ENCODE measurements at regions not wholly inside any gene's neighbourhood (a gene's known extent, or its start where the extent isn't known, plus 50 kb on each side); places are given as distances from the start of the nearest gene placed in this dataset.

GRCh38 chr7:57362868-57363267, 87.1 kb upstream of the ZNF716 start:
- H3K36me3 ChIP-seq: no peaks in the 10 kb centered on the region
- TF ChIP-seq CTCF (IDR thresholded peaks at IDR 0.05; ENCODE audit: low read depth, low read length): no peak
- no peak overlapping the region for H3K4me3 ChIP-seq (ENCODE audit: low read depth, low read length)
- H3K9me3 ChIP-seq (ENCODE audit: severe bottlenecking): no peaks in the 10 kb centered on the region
- DNase-seq: no peak
- no peak overlapping the region for H3K27ac ChIP-seq
- H3K27me3 ChIP-seq (ENCODE audit: insufficient read depth, low read depth, severe bottlenecking): no peaks in the 10 kb centered on the region

GRCh38 chr7:57363321-57363720, 86.7 kb upstream of the ZNF716 start:
- H3K27me3 ChIP-seq (ENCODE audit: insufficient read depth, low read depth, severe bottlenecking): no peaks in the 10 kb centered on the region
- TF ChIP-seq CTCF (IDR thresholded peaks at IDR 0.05; ENCODE audit: low read depth, low read length): no peak
- H3K36me3 ChIP-seq: no peaks in the 10 kb centered on the region
- H3K4me3 ChIP-seq (ENCODE audit: low read depth, low read length): no peak overlapping the region
- H3K27ac ChIP-seq: no peak overlapping the region
- no peaks in the 10 kb centered on the region for H3K9me3 ChIP-seq (ENCODE audit: severe bottlenecking)
- no peak for DNase-seq

GRCh38 chr7:57364933-57365710, 84.9 kb upstream of the ZNF716 start:
- H3K27ac ChIP-seq: no peak overlapping the region
- TF ChIP-seq CTCF (IDR thresholded peaks at IDR 0.05; ENCODE audit: low read depth, low read length): no peak

GRCh38 chr7:57367171-57367570, 82.8 kb upstream of the ZNF716 start:
- no peak for TF ChIP-seq CTCF (IDR thresholded peaks at IDR 0.05; ENCODE audit: low read depth, low read length)
- Histone ChIP-seq H3K27ac (no peak overlapping the region), H3K36me3 (no peaks in the 10 kb centered on the region), H3K9me3 (ENCODE audit: severe bottlenecking) (no peaks in the 10 kb centered on the region), H3K27me3 (ENCODE audit: insufficient read depth, low read depth, severe bottlenecking) (no peaks in the 10 kb centered on the region), H3K4me3 (ENCODE audit: low read depth, low read length) (no peak overlapping the region)
- DNase-seq: no peak

More at GRCh38 chr7:57364933-57365710, 84.9 kb upstream of the ZNF716 start:
- H3K27me3 ChIP-seq (ENCODE audit: insufficient read depth, low read depth, severe bottlenecking): no peaks in the 10 kb centered on the region
- H3K4me3 ChIP-seq (ENCODE audit: low read depth, low read length): no peak overlapping the region
- no peaks in the 10 kb centered on the region for H3K9me3 ChIP-seq (ENCODE audit: severe bottlenecking)
- no peak for DNase-seq
- no peaks in the 10 kb centered on the region for H3K36me3 ChIP-seq

- DNase-seq: no peak
- Histone ChIP-seq H3K4me3 (ENCODE audit: low read depth, low read length) (no peak overlapping the region), H3K36me3 (no peaks in the 10 kb centered on the region), H3K27ac (no peak overlapping the region), H3K27me3 (ENCODE audit: insufficient read depth, low read depth, severe bottlenecking) (no peaks in the 10 kb centered on the region), H3K9me3 (ENCODE audit: severe bottlenecking) (no peaks in the 10 kb centered on the region)
- TF ChIP-seq CTCF (IDR thresholded peaks at IDR 0.05; ENCODE audit: low read depth, low read length): no peak
Measured at GRCh38 chr7:57370066-57370738, 79.8 kb upstream of the ZNF716 start.

Measured in WERI-Rb-1 (cell line).